DMS 273 treated with DMSO at 0.1 percent for 48 hours (cell line): ENCODE measurements at regions not wholly inside any gene's neighbourhood (a gene's known extent, or its start where the extent isn't known, plus 50 kb on each side); places are given as distances from the start of the nearest gene placed in this dataset.
"Not testable (repeated sequence)": the region's sequence is repeated elsewhere in the genome, so short reads cannot be mapped to it uniquely, and the experiment has no call there.

Experiments
- DNase-seq: peaks from one replicate; lab custom pipeline; 2025; lab: John Stamatoyannopoulos, UW

DNA sequence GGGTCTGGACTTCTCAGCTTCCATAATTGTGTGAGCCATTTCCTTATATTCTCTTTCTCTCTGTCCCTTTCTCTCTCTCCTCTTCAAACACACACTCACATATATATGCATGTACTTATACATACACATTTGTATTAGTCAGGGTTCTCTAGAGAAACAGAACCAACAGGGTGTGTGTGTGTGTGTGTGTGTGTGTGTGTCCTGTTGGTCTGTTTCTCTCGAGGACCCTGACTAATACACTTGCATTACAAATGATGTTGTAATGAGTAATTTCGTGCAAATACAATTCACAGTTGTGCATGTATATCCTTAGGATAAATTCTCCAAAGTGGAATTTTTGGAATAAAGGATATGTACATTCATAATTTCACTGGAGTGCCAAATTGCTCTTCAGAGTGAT, 115.3 kb downstream of the NPIPB5 start:
- no peak for DNase-seq

DNA sequence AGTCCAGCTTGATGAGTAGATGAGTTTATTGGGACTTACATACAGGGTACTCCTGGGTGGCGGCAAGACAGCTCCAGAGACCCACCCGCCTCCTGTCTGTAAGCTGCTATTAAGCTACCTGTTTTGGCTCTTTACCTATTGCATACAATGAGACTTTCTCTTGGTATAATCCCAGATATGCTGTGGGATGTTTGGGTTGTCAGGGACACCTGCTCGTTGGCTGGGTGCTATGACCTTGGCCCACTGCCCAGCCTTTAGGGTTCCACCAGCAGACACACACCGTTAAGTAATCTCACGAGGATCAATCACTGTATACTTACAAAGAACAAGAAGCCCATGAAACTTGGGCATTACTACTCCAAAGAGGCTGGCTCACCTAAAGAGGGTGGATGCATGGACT, 116.4 kb downstream of the NPIPB5 start:
- no peak for DNase-seq

DNA sequence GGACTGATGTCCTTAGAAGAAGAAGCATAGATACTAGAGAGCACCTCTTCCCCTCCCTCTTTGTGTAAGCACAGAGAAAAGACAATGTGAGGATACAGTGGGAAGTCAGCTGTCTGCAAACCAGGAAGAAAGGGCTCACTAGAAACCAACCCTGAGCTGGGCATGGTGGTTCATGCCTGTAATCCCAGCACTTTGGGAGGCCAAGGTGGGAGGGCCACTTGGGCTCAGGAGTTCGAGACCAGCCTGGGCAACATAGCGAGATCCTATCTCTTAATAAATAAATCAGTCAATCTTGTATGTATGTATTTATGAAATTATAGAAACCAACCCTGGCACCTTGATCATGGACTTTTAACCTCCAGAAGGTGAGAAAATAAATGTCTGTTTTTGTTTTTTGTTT, 118.3 kb downstream of the NPIPB5 start:
- no peak for DNase-seq

DNA sequence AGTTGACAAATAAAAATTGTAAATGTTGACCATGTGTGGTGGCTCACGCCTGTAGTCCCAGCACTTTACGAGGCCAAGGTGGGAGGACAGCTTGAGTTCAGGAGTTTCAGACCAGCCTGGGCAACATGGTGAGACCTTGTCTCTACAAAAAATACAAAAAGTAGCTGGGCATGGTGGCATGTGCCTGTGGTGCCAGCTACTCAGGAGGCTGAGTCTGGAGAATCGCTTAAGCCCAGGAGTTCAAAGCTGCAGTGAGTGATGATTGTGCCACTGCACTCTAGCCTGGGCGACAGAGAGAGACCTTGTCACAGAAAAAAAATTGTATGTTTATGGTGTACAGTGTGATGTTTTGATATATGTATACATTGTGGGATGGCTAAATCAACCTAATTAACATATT, 119.6 kb downstream of the NPIPB5 start:
- DNase-seq: no peak

DNA sequence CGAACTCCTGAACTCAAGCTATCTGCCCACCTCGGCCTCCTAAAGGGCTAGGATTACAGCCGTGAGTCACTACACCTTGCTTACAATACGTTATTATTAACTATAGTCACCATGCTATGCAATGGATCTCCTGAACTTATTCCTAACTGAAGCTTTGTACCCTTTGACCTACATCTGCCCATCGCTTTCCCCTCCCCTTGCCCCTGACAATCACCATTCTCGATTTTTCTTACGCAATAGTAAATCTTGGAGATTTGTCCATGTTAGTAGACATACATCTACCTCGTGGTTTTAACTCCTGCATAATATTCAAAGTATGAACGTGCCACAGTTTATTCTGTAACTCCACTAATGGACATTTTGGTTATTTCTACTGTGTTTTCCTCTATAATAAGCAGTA, 120.6 kb downstream of the NPIPB5 start:
- no peak for DNase-seq

DNA sequence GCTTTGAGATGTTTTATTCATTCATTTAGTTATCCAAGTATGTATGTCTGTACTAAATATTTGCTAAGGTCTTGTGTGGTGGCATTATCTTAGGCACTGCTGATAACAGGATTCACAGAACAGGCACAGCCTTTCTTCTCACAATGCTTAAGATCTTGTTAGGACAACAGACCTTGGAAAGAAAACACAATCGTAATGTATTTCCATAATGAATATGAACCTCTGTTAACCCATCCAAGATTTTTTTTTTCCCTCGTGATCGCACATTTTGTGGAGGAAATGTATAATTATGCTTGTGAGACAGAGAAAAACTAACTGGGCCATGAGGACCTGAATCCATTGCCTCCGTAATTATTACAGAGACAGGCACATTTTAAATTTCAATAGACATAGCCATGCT, 121.9 kb downstream of the NPIPB5 start:
- no peak for DNase-seq

DNA sequence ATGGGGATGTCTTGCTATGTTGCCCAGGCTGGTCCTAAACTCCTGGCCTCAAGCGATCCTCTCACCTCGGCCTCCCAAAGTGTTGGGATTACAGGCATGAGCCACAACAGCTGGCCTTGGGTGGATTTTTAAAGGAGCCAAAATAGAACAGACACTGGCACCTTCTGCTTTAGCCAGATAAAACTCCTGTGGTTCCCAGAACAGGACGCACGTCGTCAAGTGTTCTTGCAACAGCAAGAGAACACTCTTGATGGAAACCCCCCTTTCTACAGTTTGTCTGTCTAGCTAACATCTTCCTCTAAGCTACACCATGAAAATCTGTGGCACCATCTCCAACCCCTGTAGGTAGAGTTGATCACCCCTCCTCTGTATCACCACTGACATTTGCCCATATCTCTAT, 122.6 kb downstream of the NPIPB5 start:
- no peak for DNase-seq

DNA sequence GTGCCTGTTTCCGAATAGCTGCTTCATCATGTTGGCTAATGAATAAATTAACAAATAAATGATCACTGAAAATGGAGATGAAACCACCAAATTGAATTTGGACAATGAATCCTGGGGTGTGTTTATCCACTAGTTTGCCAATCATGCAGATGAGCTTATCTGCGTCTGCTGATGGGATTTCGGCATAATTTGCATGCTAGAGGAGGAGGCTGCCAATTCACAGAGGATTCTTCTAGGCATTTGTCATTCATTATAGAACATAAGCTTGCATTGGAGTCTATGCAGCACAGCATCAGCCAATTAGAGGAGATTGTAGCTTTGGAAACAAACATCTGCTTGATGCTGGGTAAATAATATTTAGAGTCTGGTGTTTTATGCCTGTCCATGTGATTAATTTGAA, 123.1 kb downstream of the NPIPB5 start:
- no peak for DNase-seq

DNA sequence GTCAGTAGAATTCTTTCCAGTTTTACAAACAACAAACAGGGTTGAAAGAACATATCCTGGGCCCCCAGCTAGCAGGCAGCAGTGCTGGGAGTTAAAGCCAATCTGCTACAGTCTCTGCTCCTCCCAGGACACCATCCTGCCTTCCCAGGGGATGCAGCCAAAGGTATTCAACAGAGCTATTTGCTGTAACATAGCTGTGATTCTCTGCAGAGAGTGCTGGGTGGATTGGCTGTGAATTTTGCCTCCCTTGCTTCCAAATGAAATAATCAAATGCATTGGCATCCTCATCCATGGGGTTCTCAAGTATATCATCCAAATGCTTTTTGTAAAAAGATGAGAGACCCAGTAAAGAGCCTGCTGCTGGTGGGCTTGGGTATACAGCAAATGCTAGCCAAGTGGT, 124.3 kb downstream of the NPIPB5 start:
- DNase-seq: no peak

DNA sequence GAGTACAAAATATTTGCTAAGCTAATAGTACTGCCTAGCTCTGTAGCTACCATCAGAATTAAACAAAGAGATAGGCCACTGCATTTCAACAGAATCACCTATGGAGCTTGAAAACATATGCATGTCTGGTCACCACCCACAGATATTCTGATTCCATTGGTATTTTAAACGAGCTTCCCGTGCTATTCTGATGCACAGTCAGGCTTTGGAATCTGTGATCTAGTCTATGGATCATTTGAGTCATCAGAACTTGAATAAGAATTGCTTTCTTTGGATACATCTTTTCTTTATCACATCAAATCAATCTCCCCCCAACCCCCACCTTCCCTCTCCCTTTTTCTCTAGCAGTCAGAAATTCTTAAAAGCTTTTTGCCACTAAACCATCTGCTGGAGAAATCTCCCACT, 124.7 kb downstream of the NPIPB5 start:
- no peak for DNase-seq

DNA sequence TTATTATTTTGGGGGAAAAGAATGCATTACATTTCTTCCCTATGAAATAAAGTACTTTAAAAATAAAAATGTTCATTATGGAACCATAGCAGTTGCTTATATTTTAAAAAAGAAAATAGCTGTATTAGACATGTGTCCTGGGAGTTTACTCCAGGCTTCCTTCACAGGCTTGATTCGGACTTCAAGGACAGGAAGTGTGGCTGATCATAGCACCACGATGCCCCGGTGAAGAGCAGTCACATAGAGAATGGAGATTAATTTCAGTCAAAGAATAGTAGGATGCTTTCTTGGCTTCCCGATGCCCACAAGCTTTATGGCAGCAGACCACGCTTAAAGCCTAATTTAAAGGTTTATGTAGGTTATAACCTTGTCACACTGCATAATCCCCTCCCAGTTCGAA, 125.1 kb downstream of the NPIPB5 start:
- no peak for DNase-seq

DNA sequence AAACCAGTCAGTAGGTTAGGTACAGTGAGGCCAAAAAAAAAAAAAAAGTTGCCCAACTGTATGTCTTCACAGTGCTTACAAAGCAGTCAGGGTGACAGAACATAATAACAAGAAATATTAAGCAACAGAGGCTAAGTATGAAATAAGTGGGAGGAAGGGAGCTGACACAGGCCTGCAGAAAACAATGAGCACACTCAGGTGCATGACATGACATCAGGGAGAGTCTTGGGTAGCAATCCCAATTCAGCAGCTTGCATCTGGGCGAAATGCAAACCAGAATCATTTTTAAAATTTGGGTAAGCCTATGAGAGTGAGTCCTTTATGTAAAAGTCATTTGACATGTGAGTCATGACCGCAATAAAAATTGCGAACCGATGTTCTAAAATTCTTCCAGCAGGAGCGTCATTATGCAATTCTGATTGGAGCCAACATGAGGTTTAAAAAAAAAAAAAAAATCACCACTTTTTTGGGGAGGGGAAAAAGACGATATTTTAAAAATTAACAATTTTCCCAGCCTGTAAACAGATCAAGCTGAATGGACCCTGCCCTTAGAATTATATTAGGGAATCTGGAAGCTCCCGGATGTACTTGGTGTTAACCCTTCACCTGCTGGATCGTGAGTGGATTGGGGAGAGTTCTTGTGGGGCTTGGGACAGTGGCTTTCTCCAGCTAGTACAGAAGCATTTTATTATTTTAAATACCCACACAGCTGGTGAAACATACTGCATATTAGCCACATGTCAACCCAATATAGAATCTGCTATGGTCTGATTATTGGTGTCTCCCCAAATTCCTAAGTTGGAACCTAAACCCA, 127.9 kb downstream of the NPIPB5 start:
- no peak for DNase-seq

DNA sequence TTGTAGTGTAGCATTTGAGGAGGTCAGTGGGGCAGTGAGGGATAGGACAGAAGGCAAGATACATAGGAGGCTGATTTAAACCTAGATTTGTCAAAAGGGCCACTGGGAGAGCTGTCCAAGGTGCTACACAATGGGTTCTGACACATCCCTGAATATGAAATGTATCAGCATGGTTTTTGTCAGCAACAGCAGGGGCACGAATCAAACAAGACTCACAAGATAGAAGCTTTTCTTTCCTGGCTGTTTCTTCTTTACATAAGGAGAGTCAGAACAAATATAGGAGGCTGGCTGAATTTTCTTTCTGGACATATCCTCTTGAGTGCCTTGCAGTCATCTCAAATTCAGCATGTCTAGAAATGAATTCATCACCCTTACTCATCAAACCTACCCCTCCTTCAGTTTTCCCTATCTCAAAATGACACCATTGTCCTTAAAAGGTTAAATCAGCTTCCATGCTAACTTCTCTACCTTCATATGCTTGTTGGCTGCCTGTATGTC, 130.5 kb downstream of the NPIPB5 start:
- DNase-seq: no peak

DNA sequence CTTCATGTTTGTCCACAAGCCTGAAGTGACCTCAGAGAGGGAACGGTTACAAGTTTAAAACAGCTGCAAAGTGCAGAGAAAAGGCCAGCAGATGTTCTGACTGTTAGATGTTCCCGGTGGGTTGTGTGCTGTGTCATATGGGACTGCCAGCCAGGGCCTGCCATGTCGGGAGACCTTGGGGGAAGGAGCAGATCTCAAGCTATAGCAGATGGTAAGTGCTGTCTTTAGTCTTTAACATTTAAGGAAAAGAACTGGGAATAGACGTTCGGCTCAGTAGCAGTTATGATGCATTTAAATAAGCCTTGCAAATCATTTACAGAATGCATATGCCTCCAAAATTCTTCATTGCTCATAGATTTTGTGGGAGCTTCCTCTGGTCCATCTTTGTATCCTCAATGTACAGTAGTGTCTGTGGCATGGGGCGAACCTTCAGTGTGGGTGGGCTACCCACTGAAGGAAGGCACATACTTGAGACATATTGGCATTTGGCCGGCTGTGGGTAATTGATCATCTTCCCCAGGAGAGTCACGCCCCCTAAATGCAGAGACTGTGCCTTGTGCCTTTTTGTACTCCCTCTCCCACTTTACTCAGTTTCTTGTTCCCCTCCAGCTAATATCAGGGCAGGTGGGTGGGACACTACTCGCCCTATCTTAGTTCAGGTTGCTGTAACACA, 131.9 kb downstream of the NPIPB5 start:
- peak; percentile 47 for DNase-seq

DNA sequence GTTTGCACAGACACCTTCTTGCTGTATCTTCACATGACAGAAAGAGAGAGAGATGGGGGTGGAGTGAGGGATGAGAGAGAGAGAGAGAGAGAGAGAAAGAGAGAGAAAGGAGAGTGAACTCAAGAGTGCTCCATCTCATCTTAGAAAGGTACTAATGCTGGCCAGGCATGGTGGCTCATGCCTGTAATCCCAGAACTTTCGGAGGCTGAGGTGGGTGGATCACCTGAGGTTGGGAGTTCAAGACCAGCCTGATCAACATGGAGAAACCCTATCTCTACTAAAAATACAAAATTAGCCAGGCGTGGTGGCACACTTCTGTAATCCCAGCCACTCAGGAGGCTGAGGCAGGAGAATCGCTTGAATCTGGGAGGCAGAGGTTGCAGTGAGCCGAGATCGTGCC, 132.5 kb downstream of the NPIPB5 start:
- DNase-seq: not testable (repeated sequence)

DNA sequence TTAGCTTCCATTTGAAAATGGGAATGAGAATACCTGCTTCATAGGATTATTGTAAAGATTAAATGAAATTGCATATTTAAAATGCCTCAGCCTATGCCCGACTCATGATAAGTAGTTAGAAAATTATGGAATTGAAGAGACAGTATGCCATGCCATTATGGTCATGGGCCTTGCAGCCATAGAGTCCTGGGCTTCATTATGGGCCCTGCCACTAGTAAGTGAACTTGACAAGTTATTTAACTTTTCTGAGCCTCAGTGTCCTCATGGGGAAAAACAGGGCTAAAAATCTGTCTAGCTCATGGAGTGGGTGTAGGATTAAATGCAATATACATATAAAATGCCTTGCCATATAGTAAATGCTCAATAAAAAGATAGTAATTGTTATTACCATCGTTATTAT, 133.2 kb downstream of the NPIPB5 start:
- DNase-seq: no peak

DNA sequence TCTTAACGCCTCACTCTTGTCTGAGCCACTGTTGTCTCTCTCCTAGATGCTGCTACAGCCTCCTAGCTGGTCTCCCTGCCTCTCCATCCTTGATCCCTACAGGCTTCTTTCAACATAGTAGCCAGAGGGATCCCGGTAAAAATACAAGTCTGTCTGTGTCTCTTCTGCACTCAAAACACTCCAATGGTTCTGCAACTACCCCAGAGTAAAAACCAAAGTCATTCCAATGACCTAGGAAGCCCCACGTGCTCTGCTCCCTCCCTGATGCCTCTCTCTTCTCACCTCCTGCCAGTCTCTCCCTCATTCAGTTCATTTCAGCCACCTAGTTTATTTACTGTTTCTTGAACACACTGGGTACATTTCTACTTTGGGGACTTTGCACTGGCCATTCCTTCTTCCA, 135.2 kb downstream of the NPIPB5 start:
- no peak for DNase-seq

DNA sequence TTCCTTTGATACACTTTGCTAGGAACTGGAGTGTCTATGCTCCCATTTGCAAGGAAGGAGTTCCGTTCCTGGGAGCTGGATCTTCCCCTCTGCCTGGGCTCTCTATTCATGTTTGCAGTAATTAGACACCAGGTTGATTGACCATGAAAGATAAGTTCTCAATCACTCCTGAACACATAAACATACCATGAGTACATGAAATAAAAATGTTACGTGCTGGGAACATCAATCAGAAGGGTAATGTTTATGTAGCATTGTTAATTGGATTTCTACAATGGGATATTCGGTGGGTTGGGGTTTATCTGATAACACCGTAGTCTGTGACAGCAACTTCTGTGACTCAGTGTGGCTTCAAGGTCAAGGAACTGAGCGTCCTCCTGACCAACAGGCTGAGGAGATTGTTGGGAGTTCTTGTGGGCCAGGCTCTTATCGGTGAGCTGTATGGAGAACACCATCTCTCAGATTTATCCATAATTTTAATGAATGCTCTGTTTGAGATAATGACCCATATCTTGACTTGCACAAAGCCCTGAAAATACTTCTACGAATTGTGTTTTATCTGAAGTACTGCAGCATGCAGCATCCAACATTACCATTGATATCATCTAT, 136.4 kb downstream of the NPIPB5 start:
- no peak for DNase-seq

DNA sequence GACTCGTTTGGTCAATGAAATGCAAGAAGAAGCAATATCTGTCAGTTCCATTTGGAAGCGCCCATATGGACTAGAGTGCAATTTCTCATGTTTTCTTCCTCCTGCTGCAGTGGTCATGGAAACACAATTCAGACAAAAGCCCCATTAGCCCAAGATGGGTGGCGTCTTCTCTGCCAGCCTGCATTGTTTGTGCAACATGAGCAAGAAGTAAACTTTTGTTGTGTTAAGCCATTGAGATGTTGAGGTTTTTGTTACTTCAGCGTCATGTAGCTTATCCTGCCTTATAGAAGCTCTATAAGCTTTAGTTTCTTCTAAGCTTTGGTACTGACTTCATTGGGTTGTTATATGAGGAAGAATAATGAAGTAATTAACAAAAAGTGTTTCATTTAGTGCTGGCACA, 137.4 kb downstream of the NPIPB5 start:
- no peak for DNase-seq

DNA sequence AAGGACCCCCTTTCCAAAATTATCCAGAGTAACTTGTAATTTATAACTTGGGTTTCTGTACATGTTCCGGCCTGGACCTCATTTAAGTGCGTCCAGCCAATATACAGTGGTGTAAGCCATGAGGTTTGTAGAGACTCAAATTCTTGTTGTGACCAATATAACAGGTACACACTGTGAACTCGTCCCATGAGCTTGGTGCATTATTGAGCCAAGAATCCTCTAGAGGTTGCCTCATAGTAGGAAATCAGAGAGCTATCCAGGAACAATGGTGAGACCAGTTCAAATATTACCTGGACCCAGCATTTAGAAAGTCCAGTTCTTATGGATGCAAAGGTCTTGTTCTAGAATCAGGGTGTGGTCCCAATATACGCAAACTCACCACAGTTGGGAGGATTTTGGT, 138.2 kb downstream of the NPIPB5 start:
- no peak for DNase-seq

DNA sequence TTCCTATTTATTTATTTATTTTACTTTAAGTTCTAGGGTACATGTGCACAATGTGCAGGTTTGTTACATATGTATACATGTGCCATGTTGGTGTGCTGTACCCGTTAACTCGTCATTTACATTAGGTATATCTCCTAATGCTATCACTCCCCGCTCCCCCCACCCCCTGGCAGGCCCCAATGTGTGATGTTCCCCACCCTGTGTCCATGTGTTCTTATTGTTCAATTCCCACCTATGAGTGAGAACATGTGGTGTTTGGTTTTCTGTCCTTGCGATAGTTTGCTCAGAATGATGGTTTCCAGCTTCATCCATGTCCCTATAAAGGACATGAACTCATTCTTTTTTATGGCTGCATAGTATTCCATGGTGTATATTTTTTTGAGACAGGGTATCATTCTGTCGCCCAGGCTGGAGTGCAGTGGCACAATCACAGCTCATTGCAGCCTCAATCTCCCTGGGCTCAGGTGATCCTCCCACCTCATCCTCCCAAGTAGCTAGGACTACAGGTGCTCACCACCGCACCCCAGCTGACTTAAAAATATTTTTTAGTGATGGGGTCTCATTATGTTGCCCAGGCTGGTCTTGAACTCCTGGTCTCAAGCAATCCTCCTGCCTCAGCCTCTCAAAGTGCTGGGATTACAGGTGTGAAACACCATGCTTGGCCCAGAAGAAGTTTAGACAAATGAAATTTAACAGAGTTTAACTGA, 140.6 kb downstream of the NPIPB5 start:
- not testable (repeated sequence) for DNase-seq

DNA sequence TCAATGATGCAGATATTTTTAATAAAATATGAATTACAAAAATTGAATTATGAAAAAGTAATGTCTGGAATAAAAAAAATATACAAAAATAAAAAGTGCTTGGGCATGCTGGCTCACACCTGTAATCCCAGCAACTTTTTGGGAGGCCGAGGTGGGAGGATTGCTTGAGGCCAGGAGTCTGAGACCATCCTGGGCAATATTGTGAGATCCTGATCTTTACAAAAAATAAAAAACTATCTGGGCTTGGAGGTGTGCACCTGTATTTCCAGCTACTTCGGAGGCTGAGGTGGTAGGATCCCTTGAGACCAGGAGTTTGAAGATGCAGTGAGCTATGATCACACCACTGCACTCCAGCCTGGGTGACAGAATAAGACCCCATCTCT, 141.8 kb downstream of the NPIPB5 start:
- DNase-seq: no peak

DNA sequence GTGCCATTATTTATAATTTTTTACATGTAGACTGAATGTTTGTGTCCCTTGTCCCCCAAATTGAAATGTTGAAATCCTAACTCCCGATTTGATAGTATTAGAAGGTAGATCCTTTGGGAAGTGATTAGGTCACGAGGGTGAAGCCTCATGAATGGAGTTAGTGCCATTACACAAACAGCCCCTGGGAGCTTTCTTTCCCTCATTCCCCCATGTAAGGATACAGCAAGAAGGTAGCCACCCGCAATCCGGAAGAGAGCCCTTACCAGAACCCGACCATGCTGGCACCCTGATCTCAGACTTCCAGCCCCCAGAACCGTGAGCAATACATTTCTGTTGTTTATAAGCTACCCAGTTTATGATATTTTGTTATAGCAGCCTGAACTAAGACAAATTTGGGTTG, 143.2 kb downstream of the NPIPB5 start:
- DNase-seq: no peak
